SU-DHL-6 (cell line): ENCODE measurements at regions not wholly inside any gene's neighbourhood (a gene's known extent, or its start where the extent isn't known, plus 50 kb on each side); places are given as distances from the start of the nearest gene placed in this dataset.
"Not testable (repeated sequence)": the region's sequence is repeated elsewhere in the genome, so short reads cannot be mapped to it uniquely, and the experiment has no call there.

ENCODE experiments used
- H2AFZ ChIP-seq: fragments of 200-600 bp; sonication (generic); 2 replicates; pipeline ENCODE4 v1.6.1; 2014; ENCODE audit warnings: low read depth, mild to moderate bottlenecking, moderate library complexity, mixed read lengths, antibody characterized with exemption, low read length; ENCODE audit not compliant: severe bottlenecking
- H3F3A ChIP-seq: fragments of 200-600 bp; shearing (Covaris generic); 2 replicates; pipeline ENCODE4 v1.6.0; 2016; ENCODE audit warnings: antibody characterized with exemption, mild to moderate bottlenecking; ENCODE audit not compliant: insufficient read depth
- H3K27ac ChIP-seq: fragments of 200-600 bp; sonication (generic); 2 replicates; pipeline ENCODE4 v1.5.1; 2016; ENCODE audit warnings: low read depth, mild to moderate bottlenecking, low read length, moderate library complexity, mixed read lengths
- H3K27me3 ChIP-seq: fragments of 200-600 bp; sonication (generic), shearing (Covaris generic); 2 replicates; pipeline ENCODE4 v1.6.0; 2014; ENCODE audit warnings: mild to moderate bottlenecking, low read length
- H3K36me3 ChIP-seq: fragments of 200-600 bp; sonication (generic); 2 replicates; pipeline ENCODE4 v1.6.1; 2014; ENCODE audit warnings: mild to moderate bottlenecking, low read length, mixed read lengths
- H3K4me2 ChIP-seq: fragments of 300-600, 200-600 bp; shearing (Covaris generic), sonication (generic); 2 replicates; pipeline ENCODE4 v1.6.0; 2014; ENCODE audit warnings: low read length, low read depth, mild to moderate bottlenecking; ENCODE audit not compliant: poor library complexity, severe bottlenecking
- H3K4me3 ChIP-seq: fragments of 200-600 bp; sonication (generic); 2 replicates; pipeline ENCODE4 v1.5.1; 2014; ENCODE audit warnings: antibody characterized with exemption, low read length, mild to moderate bottlenecking, mixed read lengths; ENCODE audit not compliant: insufficient read depth, poor library complexity, severe bottlenecking
- H3K79me2 ChIP-seq: fragments of 200-600 bp; sonication (generic); 2 replicates; pipeline ENCODE4 v1.6.1; 2014; ENCODE audit warnings: mild to moderate bottlenecking, low read length, moderate library complexity; ENCODE audit not compliant: insufficient read depth
- H3K9ac ChIP-seq: fragments of 200-600 bp; sonication (generic); 2 replicates; pipeline ENCODE4 v1.7.0; 2014; ENCODE audit warnings: mild to moderate bottlenecking, low read length
- H3K9me2 ChIP-seq: fragments of 200-600 bp; sonication (generic); replicated peaks from 2 replicates; pipeline ENCODE4 v1.6.1; 2014; ENCODE audit warnings: low read length; ENCODE audit not compliant: insufficient read depth
- H3K9me3 ChIP-seq: fragments of 200-600 bp; sonication (generic); 2 replicates; pipeline ENCODE4 v1.6.1; 2014; ENCODE audit warnings: low read length, mixed read lengths; ENCODE audit not compliant: insufficient read depth
- H4K20me1 ChIP-seq: fragments of 200-600 bp; sonication (generic); 2 replicates; pipeline ENCODE4 v1.6.1; 2014; ENCODE audit warnings: low read depth, mild to moderate bottlenecking, antibody characterized with exemption, low read length, moderate library complexity, mixed read lengths
- EZH2phosphoT487 ChIP-seq: fragments of 200-600 bp; sonication (generic), shearing (Covaris generic); conservative IDR thresholded peaks from 2 replicates; pipeline ENCODE4 v1.6.1; 2018; ENCODE audit warnings: mild to moderate bottlenecking, antibody characterized with exemption, low read length, moderate library complexity, mixed read lengths
- TF ChIP-seq, protein P1 (sequence below): fragments of 200-600 bp; sonication (generic); IDR thresholded peaks from one replicate; pipeline ENCODE4 v1.5.1; 2017; ENCODE audit warnings: antibody characterized with exemption, mild to moderate bottlenecking, low read length, moderate library complexity; ENCODE audit not compliant: insufficient read depth, poor library complexity, severe bottlenecking

GRCh38 chr7:115319541-115319940 lies 397.6 kb downstream of the MDFIC start:
- H3F3A ChIP-seq: no peaks in the 10 kb centered on the region
- no peaks in the 10 kb centered on the region for H3K79me2 ChIP-seq
- H3K9me3 ChIP-seq: no peaks in the 10 kb centered on the region
- H3K9ac ChIP-seq: no peak overlapping the region
- H3K9me2 ChIP-seq: no peaks in the 10 kb centered on the region; the same call in 1 of the 2 replicates
- H3K4me2 ChIP-seq: no peak overlapping the region
- H2AFZ ChIP-seq: no peak overlapping the region
- H3K27me3 ChIP-seq: no peaks in the 10 kb centered on the region
- no peak overlapping the region for H3K4me3 ChIP-seq
- TF ChIP-seq, protein P1, sequence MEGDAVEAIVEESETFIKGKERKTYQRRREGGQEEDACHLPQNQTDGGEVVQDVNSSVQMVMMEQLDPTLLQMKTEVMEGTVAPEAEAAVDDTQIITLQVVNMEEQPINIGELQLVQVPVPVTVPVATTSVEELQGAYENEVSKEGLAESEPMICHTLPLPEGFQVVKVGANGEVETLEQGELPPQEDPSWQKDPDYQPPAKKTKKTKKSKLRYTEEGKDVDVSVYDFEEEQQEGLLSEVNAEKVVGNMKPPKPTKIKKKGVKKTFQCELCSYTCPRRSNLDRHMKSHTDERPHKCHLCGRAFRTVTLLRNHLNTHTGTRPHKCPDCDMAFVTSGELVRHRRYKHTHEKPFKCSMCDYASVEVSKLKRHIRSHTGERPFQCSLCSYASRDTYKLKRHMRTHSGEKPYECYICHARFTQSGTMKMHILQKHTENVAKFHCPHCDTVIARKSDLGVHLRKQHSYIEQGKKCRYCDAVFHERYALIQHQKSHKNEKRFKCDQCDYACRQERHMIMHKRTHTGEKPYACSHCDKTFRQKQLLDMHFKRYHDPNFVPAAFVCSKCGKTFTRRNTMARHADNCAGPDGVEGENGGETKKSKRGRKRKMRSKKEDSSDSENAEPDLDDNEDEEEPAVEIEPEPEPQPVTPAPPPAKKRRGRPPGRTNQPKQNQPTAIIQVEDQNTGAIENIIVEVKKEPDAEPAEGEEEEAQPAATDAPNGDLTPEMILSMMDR: no peak
- no peak for TF ChIP-seq EZH2phosphoT487
- H4K20me1 ChIP-seq: no peaks in the 10 kb centered on the region
- H3K27ac ChIP-seq: no peak overlapping the region
- H3K36me3 ChIP-seq: no peaks in the 10 kb centered on the region

DNA sequence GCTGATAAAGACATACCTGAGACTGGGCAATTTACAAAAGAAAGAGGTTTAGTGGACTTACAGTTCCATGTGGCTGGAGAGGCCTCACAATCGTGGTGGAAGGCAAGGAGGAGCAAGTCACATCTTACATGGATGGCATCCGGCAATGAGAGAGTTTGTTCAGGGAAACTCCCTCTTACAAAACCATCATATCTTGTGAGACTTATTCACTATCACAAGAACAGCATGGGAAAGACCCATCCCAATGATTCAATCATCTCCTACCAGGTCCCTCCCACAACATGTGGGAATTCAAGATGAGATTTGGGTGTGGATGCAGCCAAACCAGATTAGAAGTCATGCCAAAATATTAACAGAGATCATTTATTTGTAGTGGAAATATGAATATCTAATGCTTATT lies 388.4 kb downstream of the MDFIC start:
- not testable (repeated sequence) for H3K4me3 ChIP-seq, H3K9me2 ChIP-seq, H3K79me2 ChIP-seq, H3K9me3 ChIP-seq, H3K36me3 ChIP-seq, H3F3A ChIP-seq, H2AFZ ChIP-seq, H4K20me1 ChIP-seq, H3K27me3 ChIP-seq, H3K9ac ChIP-seq, H3K27ac ChIP-seq, H3K4me2 ChIP-seq

DNA sequence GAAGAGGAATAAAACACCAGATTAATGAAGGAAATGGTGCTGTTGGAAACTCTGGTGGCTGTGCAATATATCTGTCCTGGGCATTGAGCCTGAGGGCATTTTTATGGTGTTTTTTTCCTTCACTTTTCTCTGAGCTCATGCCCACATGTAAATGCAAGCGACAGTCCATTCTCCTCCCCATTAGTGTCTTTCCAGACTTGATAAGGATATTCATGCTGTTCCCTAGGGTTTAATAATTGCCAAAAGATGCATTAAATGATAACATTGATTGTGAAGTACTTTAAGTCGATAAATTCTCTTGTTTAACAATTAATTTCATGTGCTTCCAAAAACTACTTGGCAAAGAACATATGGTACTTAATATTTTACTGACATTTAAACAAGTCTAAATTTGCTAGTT lies 384.7 kb downstream of the MDFIC start:
- Histone ChIP-seq H3K9me2 (no peaks in the 10 kb centered on the region), H3K36me3 (no peaks in the 10 kb centered on the region), H3K9ac (no peak overlapping the region), H3F3A (no peaks in the 10 kb centered on the region), H3K4me3 (no peak overlapping the region), H3K9me3 (no peaks in the 10 kb centered on the region), H3K27ac (no peak overlapping the region), H4K20me1 (no peaks in the 10 kb centered on the region), H3K4me2 (no peak overlapping the region), H3K79me2 (no peaks in the 10 kb centered on the region), H2AFZ (no peak overlapping the region), H3K27me3 (no peaks in the 10 kb centered on the region)
- TF ChIP-seq EZH2phosphoT487: no peak
- TF ChIP-seq, protein P1: no peak

DNA sequence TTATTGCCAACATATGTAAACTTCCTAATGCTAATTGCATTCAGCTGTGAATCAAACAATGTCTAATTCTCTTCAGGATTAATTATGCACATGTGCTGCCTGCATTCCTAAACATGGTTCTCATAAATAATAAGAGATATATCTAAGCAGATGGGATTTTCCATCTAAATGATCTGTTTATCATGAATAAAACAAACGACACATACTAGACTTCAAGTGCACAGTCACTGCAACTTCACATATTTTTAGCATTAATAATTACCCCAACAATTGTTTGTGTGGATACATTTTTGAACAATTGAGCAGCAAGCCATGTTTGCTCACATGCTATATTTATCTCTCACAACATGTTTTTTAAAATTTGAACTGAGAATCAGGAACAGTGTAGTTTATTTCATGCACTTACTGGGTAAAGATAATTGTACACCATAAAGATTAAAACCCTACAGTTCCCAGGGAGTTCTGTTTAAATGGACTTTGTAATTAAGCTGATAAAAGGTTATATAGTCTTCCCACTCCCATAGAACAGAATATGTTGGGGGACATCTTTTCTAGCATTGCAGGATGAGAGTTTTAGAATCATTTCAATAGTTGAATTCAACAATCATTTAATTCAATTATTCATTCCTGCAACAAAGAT lies 378.5 kb downstream of the MDFIC start:
- no peak overlapping the region for H3K9ac ChIP-seq
- H3K27ac ChIP-seq: no peak overlapping the region
- H3K9me2 ChIP-seq: no peaks in the 10 kb centered on the region
- H3K27me3 ChIP-seq: no peaks in the 10 kb centered on the region
- no peak for TF ChIP-seq EZH2phosphoT487
- TF ChIP-seq, protein P1: no peak
- H4K20me1 ChIP-seq: no peaks in the 10 kb centered on the region
- H3K4me2 ChIP-seq: no peak overlapping the region
- no peaks in the 10 kb centered on the region for H3K36me3 ChIP-seq
- no peaks in the 10 kb centered on the region for H3K9me3 ChIP-seq
- H3K4me3 ChIP-seq: no peak overlapping the region
- H2AFZ ChIP-seq: no peak overlapping the region
- H3K79me2 ChIP-seq: no peaks in the 10 kb centered on the region
- H3F3A ChIP-seq: no peaks in the 10 kb centered on the region
